ENCODE measurements at regions not wholly inside any gene's neighbourhood (a gene's known extent, or its start where the extent isn't known, plus 50 kb on each side); places are given as distances from the start of the nearest gene placed in this dataset.
A peak's percentile ranks its signal among the peaks of the same experiment; 100 is the strongest.

DNA sequence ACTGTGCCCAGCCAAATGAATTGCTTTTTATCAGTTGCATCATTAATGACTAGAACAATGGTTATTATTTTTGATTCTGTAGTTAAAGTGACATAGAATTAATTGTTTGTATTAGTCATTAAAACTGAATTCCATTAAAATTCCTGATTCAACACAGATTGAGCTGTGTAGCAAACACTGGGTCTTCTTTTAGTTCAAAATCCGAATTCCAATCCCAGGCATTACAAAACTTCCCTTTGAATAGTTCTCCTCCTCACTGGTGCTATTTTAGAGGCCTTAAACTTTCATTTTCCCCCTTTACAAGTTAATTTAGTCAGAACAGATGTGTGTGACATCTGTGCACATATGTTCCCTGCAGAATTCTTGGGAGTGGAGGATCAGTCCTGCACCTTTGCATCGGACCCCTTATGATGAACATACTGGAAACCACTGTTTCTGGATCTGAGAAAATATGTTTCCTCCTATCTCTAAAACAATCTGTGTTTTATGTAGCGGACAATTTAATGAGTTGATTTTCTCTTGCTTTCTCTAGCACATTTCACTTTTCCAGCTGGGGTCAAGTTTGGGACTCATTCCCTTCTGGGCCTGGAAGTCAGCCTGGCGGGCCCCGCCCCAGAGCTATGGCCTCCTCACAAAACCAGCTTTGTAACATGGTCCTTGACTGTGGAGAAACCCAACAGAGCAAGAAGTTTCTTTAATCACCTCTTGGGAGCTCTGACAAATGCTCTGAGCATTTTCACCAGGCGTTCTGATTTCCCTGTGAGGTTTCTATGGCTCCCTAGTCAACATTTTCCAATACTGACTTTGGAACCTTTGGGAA lies 87.9 kb upstream of the MAMDC2 start:
- Histone ChIP-seq H3K79me2 (ENCODE audit: control insufficient read depth, insufficient read depth, low read length, unreplicated experiment) (no peaks in the 10 kb centered on the region), H2AFZ (ENCODE audit: low read length, unreplicated experiment) (no peak overlapping the region), H3K4me3 (ENCODE audit: low read depth, low read length) (no peak overlapping the region), H3K27me3 (ENCODE audit: insufficient read depth, low read length) (no peaks in the 10 kb centered on the region), H3K27ac (ENCODE audit: low read depth, low read length) (no peak overlapping the region), H3K4me1 (ENCODE audit: control insufficient read depth, insufficient read depth, low read length, unreplicated experiment) (no peaks in the 10 kb centered on the region), H3K36me3 (ENCODE audit: insufficient read depth, low read length) (no peaks in the 10 kb centered on the region)

DNA sequence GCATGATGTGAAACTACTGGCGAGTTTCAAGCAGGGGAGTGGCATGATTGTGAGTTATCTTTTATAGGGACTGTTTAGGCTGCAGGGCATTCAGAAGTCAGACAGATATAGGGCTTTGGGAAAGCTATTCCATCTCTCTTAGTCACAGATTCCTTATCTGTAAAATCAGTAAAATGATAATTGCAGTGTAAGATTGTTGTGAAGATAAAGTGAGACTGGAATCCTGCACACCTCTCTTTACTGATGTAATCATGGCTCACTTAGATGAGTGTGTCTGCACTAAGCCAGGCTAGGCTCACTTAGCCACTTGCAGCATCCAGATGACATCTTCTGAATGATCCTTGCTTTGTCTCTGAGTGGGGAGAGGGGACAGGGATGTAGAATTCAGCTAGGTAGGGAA lies 81.8 kb upstream of the MAMDC2 start:
- H2AFZ ChIP-seq (ENCODE audit: low read length, unreplicated experiment) = no peak overlapping the region

DNA sequence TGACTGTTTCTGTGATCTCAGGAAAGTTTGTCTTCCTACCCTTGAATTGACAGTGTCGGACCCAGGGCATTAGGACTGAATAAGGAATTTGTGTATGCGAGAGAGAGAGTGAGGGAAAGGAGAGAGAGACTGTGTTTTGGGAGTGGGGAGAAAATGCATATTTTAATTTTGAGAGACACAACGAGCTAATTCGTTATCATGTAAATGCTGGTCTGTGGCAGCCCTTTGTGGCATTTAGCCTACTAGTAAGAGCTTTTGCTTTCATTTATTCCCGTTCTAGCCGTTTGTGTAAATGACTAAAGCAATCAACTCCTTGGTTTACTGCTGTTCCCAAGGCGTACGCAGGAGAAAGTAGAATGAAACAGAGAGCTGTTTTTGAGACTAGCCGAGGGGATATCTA lies 79.8 kb upstream of the MAMDC2 start:
- Histone ChIP-seq H3K79me2 (ENCODE audit: control insufficient read depth, insufficient read depth, low read length, unreplicated experiment) (no peaks in the 10 kb centered on the region), H3K36me3 (ENCODE audit: insufficient read depth, low read length) (no peaks in the 10 kb centered on the region), H3K27me3 (ENCODE audit: insufficient read depth, low read length) (no peaks in the 10 kb centered on the region), H3K4me3 (ENCODE audit: low read depth, low read length) (no peak overlapping the region), H2AFZ (ENCODE audit: low read length, unreplicated experiment) (peak overlapping the region; percentile 24), H3K4me1 (ENCODE audit: control insufficient read depth, insufficient read depth, low read length, unreplicated experiment) (no peaks in the 10 kb centered on the region), H3K27ac (ENCODE audit: low read depth, low read length) (no peak overlapping the region)

More for the DNA sequence above, 81.8 kb upstream of the MAMDC2 start:
- Histone ChIP-seq H3K4me1 (ENCODE audit: control insufficient read depth, insufficient read depth, low read length, unreplicated experiment) (no peaks in the 10 kb centered on the region), H3K36me3 (ENCODE audit: insufficient read depth, low read length) (no peaks in the 10 kb centered on the region), H3K27me3 (ENCODE audit: insufficient read depth, low read length) (no peaks in the 10 kb centered on the region), H3K4me3 (ENCODE audit: low read depth, low read length) (no peak overlapping the region), H3K79me2 (ENCODE audit: control insufficient read depth, insufficient read depth, low read length, unreplicated experiment) (no peaks in the 10 kb centered on the region), H3K27ac (ENCODE audit: low read depth, low read length) (no peak overlapping the region)

DNA sequence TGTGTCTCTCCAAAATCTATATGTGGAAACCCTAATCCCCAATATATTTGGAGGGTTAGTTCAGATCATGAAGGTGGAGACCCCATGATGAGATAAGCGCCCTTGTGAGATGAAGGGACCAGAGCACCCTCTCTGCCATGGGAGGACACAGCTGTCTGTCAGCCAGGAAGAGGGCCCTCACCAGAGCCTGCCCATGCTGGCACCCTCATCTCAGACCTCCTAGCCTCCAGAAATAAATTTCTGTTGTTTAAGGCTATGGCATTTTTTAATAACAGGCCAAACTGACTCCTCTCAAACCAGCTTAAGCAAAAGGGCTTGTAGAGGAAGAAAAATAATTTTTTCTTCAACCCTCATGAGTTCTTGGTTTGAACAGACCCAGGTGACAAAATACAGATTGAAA lies 79.2 kb upstream of the MAMDC2 start:
- peaks cover under 1% of the 10 kb centered on the region for H3K4me1 ChIP-seq (ENCODE audit: control insufficient read depth, insufficient read depth, low read length, unreplicated experiment)
- H3K4me3 ChIP-seq (ENCODE audit: low read depth, low read length) = no peak overlapping the region
- no peaks in the 10 kb centered on the region for H3K79me2 ChIP-seq (ENCODE audit: control insufficient read depth, insufficient read depth, low read length, unreplicated experiment)
- H2AFZ ChIP-seq (ENCODE audit: low read length, unreplicated experiment) = no peak overlapping the region
- H3K27me3 ChIP-seq (ENCODE audit: insufficient read depth, low read length) = no peaks in the 10 kb centered on the region
- no peaks in the 10 kb centered on the region for H3K36me3 ChIP-seq (ENCODE audit: insufficient read depth, low read length)
- H3K27ac ChIP-seq (ENCODE audit: low read depth, low read length) = no peak overlapping the region

DNA sequence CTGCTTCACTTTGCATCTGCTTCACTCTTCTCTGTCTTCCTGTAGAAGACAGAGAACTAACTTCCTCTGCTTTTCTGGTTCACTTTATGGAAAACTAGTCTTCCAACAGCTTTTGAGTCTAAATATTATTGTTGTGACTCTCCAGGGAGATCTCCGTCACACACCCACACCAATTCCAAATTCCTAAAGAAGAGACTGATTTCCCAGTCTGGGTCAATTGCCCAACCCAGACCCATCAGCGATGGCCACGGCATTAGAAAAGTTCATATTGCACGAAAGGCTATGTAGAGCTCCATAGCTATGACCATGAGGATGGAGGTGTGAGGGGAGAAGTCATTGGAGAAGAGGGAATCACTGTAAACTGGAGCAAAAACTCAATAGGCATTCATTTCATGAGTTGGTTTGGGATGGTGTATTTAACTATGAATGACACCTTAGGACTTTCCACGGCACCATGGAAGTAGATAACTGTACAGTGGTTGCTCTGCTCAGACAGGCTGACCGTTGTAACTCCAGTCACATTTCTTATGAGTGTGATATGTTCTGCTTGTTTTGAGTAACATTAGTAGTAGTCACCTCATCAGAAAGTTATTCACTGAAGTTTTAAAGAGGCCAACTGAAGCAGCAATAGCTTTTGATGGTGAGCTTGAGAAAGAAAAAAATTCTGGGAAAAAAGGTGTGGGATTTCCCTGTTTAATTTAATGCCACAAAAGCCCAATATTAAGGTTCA lies 78.1 kb upstream of the MAMDC2 start:
- Histone ChIP-seq H2AFZ (ENCODE audit: low read length, unreplicated experiment) (no peak overlapping the region), H3K27ac (ENCODE audit: low read depth, low read length) (no peak overlapping the region), H3K27me3 (ENCODE audit: insufficient read depth, low read length) (no peaks in the 10 kb centered on the region), H3K4me1 (ENCODE audit: control insufficient read depth, insufficient read depth, low read length, unreplicated experiment) (peaks cover 11% of the 10 kb centered on the region), H3K4me3 (ENCODE audit: low read depth, low read length) (no peak overlapping the region), H3K79me2 (ENCODE audit: control insufficient read depth, insufficient read depth, low read length, unreplicated experiment) (no peaks in the 10 kb centered on the region), H3K36me3 (ENCODE audit: insufficient read depth, low read length) (no peaks in the 10 kb centered on the region)

DNA sequence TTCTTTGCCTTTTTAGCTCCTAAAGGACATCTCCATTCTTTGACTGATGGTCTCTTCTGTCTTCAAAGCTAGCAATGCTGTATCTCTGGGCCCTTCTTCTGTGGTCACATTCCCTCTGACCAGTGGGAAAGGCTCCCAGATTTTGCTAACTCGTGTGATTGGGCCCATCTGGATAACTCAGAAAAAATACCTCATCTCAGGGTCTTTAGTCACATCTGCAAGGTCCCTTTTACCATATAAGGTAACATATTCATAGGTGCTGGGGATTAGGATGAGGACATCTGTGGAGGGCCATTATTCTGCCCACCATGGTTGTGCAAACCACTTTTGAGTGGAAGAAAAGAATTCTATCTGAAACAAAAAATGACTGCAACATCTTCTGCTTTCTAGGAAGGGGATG lies 76.3 kb upstream of the MAMDC2 start:
- Histone ChIP-seq H2AFZ (ENCODE audit: low read length, unreplicated experiment) (no peak overlapping the region), H3K36me3 (ENCODE audit: insufficient read depth, low read length) (no peaks in the 10 kb centered on the region), H3K79me2 (ENCODE audit: control insufficient read depth, insufficient read depth, low read length, unreplicated experiment) (no peaks in the 10 kb centered on the region), H3K4me3 (ENCODE audit: low read depth, low read length) (no peak overlapping the region), H3K4me1 (ENCODE audit: control insufficient read depth, insufficient read depth, low read length, unreplicated experiment) (peaks cover 22% of the 10 kb centered on the region), H3K27ac (ENCODE audit: low read depth, low read length) (no peak overlapping the region), H3K27me3 (ENCODE audit: insufficient read depth, low read length) (no peaks in the 10 kb centered on the region)

DNA sequence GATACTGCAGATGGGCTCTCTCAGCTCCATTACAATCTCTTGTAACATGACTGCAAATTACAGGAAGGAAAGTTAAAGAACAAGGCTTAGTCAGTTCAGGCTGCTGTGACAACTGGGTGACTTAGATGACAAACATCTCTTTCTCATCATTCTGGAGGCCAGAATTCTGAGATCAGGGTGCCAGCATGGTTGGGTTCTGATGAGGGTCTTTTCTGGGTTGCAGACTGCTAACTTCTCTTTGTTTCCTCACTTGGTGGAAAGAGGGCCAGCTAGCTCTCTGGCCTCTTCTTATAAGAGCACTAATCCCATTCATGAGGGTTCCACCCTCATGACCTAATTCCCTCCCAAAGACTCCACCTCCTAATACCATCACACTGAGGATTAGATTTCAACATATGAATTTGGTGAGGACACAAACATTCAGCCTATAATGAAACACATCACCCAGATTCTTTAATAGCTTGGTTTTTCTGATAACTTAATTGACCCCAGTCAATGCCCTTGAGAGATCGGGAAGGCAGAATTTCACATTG lies 73.6 kb upstream of the MAMDC2 start:
- no peak overlapping the region for H3K27ac ChIP-seq (ENCODE audit: low read depth, low read length)
- no peak overlapping the region for H3K4me3 ChIP-seq (ENCODE audit: low read depth, low read length)
- H3K4me1 ChIP-seq (ENCODE audit: control insufficient read depth, insufficient read depth, low read length, unreplicated experiment) = peaks cover 24% of the 10 kb centered on the region
- no peaks in the 10 kb centered on the region for H3K36me3 ChIP-seq (ENCODE audit: insufficient read depth, low read length)
- H3K27me3 ChIP-seq (ENCODE audit: insufficient read depth, low read length) = no peaks in the 10 kb centered on the region
- no peak overlapping the region for H2AFZ ChIP-seq (ENCODE audit: low read length, unreplicated experiment)
- no peaks in the 10 kb centered on the region for H3K79me2 ChIP-seq (ENCODE audit: control insufficient read depth, insufficient read depth, low read length, unreplicated experiment)

DNA sequence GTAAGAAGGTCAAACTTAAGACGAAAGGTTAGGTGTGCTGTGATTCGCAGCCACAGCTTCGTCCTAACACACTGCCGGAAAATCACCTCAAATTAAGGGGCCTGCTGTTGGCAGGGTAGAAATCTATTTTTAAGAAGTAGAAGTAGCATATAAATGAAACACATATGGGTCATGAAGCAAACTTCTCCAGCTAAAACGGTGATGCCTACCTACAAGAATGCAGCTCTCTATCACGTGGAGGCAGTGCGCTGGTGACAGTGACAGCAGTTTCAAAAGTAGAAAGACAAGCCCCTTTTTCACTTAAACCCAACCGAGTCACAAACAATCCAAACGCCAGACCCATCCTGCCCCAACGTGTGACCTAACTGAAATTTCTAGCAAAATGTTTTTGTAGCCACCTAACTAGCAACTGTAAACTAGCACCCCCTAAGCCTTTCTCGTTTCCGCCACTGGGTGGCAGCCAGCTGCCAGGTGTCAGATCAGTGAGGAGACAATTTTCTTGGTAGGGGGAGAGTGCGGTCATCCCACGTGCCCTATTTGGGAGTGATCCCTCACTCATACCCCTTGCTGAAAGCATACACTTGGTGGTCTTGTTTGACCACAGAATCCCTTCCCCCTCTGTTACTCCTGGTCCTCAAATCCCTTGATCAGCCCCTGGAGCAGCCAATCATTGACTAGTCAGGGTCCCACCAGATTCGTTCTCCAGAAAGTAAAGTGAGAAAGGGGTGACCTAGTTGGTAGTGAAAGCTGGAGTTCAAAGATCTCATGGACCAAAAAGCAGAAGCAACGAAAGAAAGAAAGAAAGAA lies 71.8 kb upstream of the MAMDC2 start:
- H3K36me3 ChIP-seq (ENCODE audit: insufficient read depth, low read length) = no peaks in the 10 kb centered on the region
- no peaks in the 10 kb centered on the region for H3K27me3 ChIP-seq (ENCODE audit: insufficient read depth, low read length)
- H3K27ac ChIP-seq (ENCODE audit: low read depth, low read length) = no peak overlapping the region
- H3K4me1 ChIP-seq (ENCODE audit: control insufficient read depth, insufficient read depth, low read length, unreplicated experiment) = peaks cover 36% of the 10 kb centered on the region
- H3K79me2 ChIP-seq (ENCODE audit: control insufficient read depth, insufficient read depth, low read length, unreplicated experiment) = no peaks in the 10 kb centered on the region
- no peak overlapping the region for H3K4me3 ChIP-seq (ENCODE audit: low read depth, low read length)
- H2AFZ ChIP-seq (ENCODE audit: low read length, unreplicated experiment) = no peak overlapping the region

DNA sequence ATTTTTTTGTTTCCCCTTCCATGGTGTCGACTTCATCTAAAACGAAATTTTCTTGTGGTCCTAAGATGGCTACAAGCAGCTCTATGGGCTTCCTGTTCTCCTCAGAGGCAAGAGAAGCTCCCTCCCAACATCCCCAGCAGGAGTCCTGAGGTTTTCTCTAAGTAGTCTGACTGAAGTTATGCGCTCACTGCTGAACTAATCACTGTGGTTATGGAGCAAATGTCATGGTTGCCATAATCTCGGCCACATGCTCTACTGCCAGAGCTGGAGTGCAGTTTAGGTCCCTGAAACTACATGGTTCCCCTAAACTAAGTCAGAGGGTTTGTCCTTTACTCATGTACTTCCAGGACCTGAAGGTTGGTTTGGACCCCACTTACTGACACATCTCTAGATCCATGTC lies 68.0 kb upstream of the MAMDC2 start:
- H3K27me3 ChIP-seq (ENCODE audit: insufficient read depth, low read length) = no peaks in the 10 kb centered on the region
- peak overlapping the region; percentile 20; the same call in 1 of the 2 replicates for H3K4me3 ChIP-seq (ENCODE audit: low read depth, low read length)
- peak overlapping the region; percentile 59 for H3K27ac ChIP-seq (ENCODE audit: low read depth, low read length)
- H3K79me2 ChIP-seq (ENCODE audit: control insufficient read depth, insufficient read depth, low read length, unreplicated experiment) = no peaks in the 10 kb centered on the region
- H3K36me3 ChIP-seq (ENCODE audit: insufficient read depth, low read length) = no peaks in the 10 kb centered on the region
- peaks cover 28% of the 10 kb centered on the region for H3K4me1 ChIP-seq (ENCODE audit: control insufficient read depth, insufficient read depth, low read length, unreplicated experiment)
- peak overlapping the region; percentile 85 for H2AFZ ChIP-seq (ENCODE audit: low read length, unreplicated experiment)

DNA sequence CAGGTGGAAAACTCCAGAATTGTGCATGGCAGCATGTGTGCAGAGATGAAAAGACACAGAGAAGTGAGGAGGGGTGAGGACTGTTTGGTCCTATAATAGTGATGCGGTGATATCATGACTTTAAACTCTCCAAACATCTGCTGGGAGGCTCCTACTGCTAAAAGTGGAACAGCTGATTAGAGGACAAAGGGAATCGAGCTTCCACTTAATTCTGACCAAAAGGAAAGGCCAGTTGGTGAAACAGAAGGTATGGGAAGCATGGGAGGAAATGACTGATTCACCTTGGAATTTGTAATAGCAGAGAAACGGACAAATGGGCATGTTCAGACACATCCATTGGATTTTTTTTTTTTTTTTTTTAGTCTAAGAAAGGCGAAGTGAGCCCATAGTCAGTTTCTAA lies 67.5 kb upstream of the MAMDC2 start:
- Histone ChIP-seq H3K27ac (ENCODE audit: low read depth, low read length) (peak overlapping the region; percentile 59), H3K4me1 (ENCODE audit: control insufficient read depth, insufficient read depth, low read length, unreplicated experiment) (peaks cover 32% of the 10 kb centered on the region), H3K4me3 (ENCODE audit: low read depth, low read length) (peak overlapping the region; percentile 20; the same call in 1 of the 2 replicates), H2AFZ (ENCODE audit: low read length, unreplicated experiment) (peak overlapping the region; percentile 85), H3K36me3 (ENCODE audit: insufficient read depth, low read length) (no peaks in the 10 kb centered on the region), H3K79me2 (ENCODE audit: control insufficient read depth, insufficient read depth, low read length, unreplicated experiment) (no peaks in the 10 kb centered on the region), H3K27me3 (ENCODE audit: insufficient read depth, low read length) (no peaks in the 10 kb centered on the region)

All from ACC112 (cell line).